ENCODE measurements at regions not wholly inside any gene's neighbourhood (a gene's known extent, or its start where the extent isn't known, plus 50 kb on each side); places are given as distances from the start of the nearest gene placed in this dataset.

DNA sequence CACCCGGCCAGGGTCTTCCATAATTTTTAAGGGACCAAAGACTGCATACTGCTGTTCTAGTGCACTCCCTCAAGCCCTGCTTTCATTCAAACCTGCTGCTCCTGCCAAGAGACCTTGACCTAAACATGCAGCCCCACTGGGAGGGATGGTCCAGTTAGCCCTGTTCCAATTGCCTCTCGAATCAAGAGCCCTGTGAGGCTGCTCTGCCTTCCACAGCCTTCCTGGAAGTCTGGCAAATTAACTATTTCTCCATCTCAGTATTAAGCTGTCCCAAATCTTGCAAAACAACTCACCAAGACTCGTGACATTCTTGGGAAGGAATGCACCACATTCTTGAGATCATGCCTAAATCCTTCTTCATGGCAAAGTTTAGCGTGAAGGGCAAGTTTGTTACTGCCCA is 231.3 kb downstream of the C1orf94 start:
- DNase-seq (ENCODE audit: low spot score in 2 of 2), result peak in 1 of 2 donors; percentile 4
- 60% methylated on average over 4 of the region's 4 CpGs for WGBS, 2 donors

GRCh38 chr1:34409689-34410229 is 233.1 kb downstream of the C1orf94 start:
- no peaks in the 10 kb centered on the region for H3K4me1 ChIP-seq
- no peak overlapping the region for H3K27ac ChIP-seq
- no peaks in the 10 kb centered on the region for H3K36me3 ChIP-seq
- H3K27me3 ChIP-seq, result no peaks in the 10 kb centered on the region
- no peaks in the 10 kb centered on the region for H3K9me3 ChIP-seq
- no peak for DNase-seq (ENCODE audit: low spot score in 2 of 2)
- no peak overlapping the region for H3K4me3 ChIP-seq
- TF ChIP-seq EP300 (IDR thresholded peaks at IDR 0.05), result no peak
- WGBS, 2 donors, result 89 to 91% methylated on average over 6 of the region's 6 CpGs

More for the DNA sequence above, 231.3 kb downstream of the C1orf94 start:
- Histone ChIP-seq H3K36me3 (no peaks in the 10 kb centered on the region), H3K4me1 (no peaks in the 10 kb centered on the region), H3K27me3 (no peaks in the 10 kb centered on the region), H3K27ac (no peak overlapping the region), H3K4me3 (no peak overlapping the region), H3K9me3 (no peaks in the 10 kb centered on the region)
- no peak for TF ChIP-seq POLR2A (IDR thresholded peaks at IDR 0.05)
- TF ChIP-seq EP300 (IDR thresholded peaks at IDR 0.05), result peak in 1 of 2 donors; percentile 47
- TF ChIP-seq, protein P1, sequence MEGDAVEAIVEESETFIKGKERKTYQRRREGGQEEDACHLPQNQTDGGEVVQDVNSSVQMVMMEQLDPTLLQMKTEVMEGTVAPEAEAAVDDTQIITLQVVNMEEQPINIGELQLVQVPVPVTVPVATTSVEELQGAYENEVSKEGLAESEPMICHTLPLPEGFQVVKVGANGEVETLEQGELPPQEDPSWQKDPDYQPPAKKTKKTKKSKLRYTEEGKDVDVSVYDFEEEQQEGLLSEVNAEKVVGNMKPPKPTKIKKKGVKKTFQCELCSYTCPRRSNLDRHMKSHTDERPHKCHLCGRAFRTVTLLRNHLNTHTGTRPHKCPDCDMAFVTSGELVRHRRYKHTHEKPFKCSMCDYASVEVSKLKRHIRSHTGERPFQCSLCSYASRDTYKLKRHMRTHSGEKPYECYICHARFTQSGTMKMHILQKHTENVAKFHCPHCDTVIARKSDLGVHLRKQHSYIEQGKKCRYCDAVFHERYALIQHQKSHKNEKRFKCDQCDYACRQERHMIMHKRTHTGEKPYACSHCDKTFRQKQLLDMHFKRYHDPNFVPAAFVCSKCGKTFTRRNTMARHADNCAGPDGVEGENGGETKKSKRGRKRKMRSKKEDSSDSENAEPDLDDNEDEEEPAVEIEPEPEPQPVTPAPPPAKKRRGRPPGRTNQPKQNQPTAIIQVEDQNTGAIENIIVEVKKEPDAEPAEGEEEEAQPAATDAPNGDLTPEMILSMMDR (IDR thresholded peaks at IDR 0.05), result no peak

DNA sequence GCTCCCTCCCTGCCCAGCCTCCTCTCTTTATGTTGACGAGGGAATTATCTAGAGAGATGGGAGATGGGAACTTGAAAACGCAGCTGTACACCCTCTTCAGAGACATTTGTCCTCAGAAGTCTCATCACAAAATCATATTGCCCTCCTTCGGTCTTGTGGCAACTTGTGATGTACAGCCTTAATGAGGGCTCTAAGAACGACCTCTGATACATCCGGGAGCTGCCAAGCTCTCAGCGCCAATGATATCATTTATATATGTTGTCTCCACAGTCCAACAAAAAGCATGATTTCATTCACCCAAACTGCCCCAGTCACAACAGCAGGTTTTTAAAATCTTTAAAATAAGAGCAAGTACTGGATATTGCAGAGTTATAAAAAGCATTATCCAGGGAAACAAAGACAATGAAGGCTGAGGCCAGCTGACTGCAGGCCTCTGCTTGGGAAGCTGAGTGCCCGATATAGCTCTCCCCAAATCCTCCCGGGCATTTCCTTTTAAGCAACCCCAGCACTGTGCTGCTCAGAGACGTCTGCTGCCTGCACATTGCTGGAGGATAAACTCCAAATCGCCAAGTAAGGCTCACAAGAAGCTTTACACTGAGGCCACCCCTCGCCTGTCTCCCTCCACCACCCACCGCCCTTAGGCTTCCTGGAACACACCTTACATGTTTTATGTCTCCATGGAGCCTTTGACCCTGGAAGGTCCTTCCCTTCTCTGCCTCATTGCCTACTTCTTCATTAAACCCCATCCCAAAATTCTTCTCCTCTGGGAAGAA is 236.1 kb downstream of the C1orf94 start:
- Histone ChIP-seq H3K4me3 (no peak overlapping the region), H3K27me3 (no peaks in the 10 kb centered on the region), H3K27ac (no peak overlapping the region), H3K9me3 (no peaks in the 10 kb centered on the region), H3K4me1 (no peaks in the 10 kb centered on the region), H3K36me3 (no peaks in the 10 kb centered on the region)
- no peak for TF ChIP-seq POLR2A (IDR thresholded peaks at IDR 0.05)
- TF ChIP-seq, protein P1 (IDR thresholded peaks at IDR 0.05), result no peak
- TF ChIP-seq EP300 (IDR thresholded peaks at IDR 0.05), result no peak
- 57% methylated on average over 12 of the region's 12 CpGs for WGBS, 2 donors
- DNase-seq (ENCODE audit: low spot score in 2 of 2), result no peak

- H3K27ac ChIP-seq, result no peak overlapping the region
- WGBS, 2 donors, result 81 to 84% methylated on average over 6 of the region's 6 CpGs
- H3K27me3 ChIP-seq, result no peaks in the 10 kb centered on the region
- H3K36me3 ChIP-seq, result no peaks in the 10 kb centered on the region
- no peaks in the 10 kb centered on the region for H3K4me1 ChIP-seq
- no peaks in the 10 kb centered on the region for H3K9me3 ChIP-seq
- no peak overlapping the region for H3K4me3 ChIP-seq
- TF ChIP-seq POLR2A (IDR thresholded peaks at IDR 0.05), result no peak
- no peak for DNase-seq (ENCODE audit: low spot score in 2 of 2)
Measured at GRCh38 chr1:34415140-34415539, 238.4 kb downstream of the C1orf94 start.

- Histone ChIP-seq H3K9me3 (no peaks in the 10 kb centered on the region), H3K4me1 (no peaks in the 10 kb centered on the region), H3K27ac (no peak overlapping the region), H3K36me3 (no peaks in the 10 kb centered on the region), H3K27me3 (no peaks in the 10 kb centered on the region), H3K4me3 (no peak overlapping the region)
- TF ChIP-seq EP300 (IDR thresholded peaks at IDR 0.05), result no peak
- no peak for TF ChIP-seq POLR2A (IDR thresholded peaks at IDR 0.05)
- TF ChIP-seq, protein P1 (IDR thresholded peaks at IDR 0.05), result no peak
- 70 to 83% methylated on average over 3 of the region's 3 CpGs for WGBS, 2 donors
- no peak for DNase-seq (ENCODE audit: low spot score in 2 of 2)
Measured at GRCh38 chr1:34418166-34418565, 241.5 kb downstream of the C1orf94 start.

GRCh38 chr1:34419663-34420136 is 243.0 kb downstream of the C1orf94 start:
- Histone ChIP-seq H3K9me3 (no peaks in the 10 kb centered on the region), H3K27me3 (no peaks in the 10 kb centered on the region), H3K4me1 (no peaks in the 10 kb centered on the region), H3K4me3 (no peak overlapping the region), H3K27ac (no peak overlapping the region), H3K36me3 (no peaks in the 10 kb centered on the region)
- no peak for DNase-seq (ENCODE audit: low spot score in 2 of 2)
- WGBS, 2 donors, result 52 to 60% methylated on average over 3 to 5 of the region's 5 CpGs
- no peak for TF ChIP-seq EP300 (IDR thresholded peaks at IDR 0.05)
- no peak for TF ChIP-seq POLR2A (IDR thresholded peaks at IDR 0.05)
- TF ChIP-seq, protein P1 (IDR thresholded peaks at IDR 0.05), result no peak
